Panc1 (cell line): ENCODE measurements at regions not wholly inside any gene's neighbourhood (a gene's known extent, or its start where the extent isn't known, plus 50 kb on each side); places are given as distances from the start of the nearest gene placed in this dataset.

Source experiments
- CTCF ChIP-seq: fragments of 450-650 bp; IDR thresholded peaks from 2 replicates; pipeline ENCODE4 v1.5.1; 2017; ENCODE audit warnings: mild to moderate bottlenecking
- SIN3A ChIP-seq: IDR thresholded peaks from 2 replicates; pipeline ENCODE4 v1.6.1; 2012; ENCODE audit warnings: low read depth, mild to moderate bottlenecking, low read length, moderate library complexity, borderline replicate concordance; ENCODE audit not compliant: insufficient read depth
- TCF7L2 ChIP-seq: IDR thresholded peaks from 2 replicates; pipeline ENCODE4 v1.6.1; 2011; ENCODE audit warnings: mild to moderate bottlenecking, low read depth, low read length, inconsistent platforms

GRCh38 chr12:125272383-125272933 lies 207.2 kb downstream of the AACS start:
- TF ChIP-seq CTCF (no peak), TCF7L2 (no peak), SIN3A (no peak)
